NB4 (cell line): ENCODE measurements at regions not wholly inside any gene's neighbourhood (a gene's known extent, or its start where the extent isn't known, plus 50 kb on each side); places are given as distances from the start of the nearest gene placed in this dataset.
A peak's percentile ranks its signal among the peaks of the same experiment; 100 is the strongest.

Experiments used
- DNase-seq: peaks from one replicate; pipeline ENCODE4 v3.0.0; 2010; ENCODE audit warnings: low read depth
- H3K4me3 ChIP-seq: one replicate; pipeline ENCODE4 v1.5.1; 2011; ENCODE audit warnings: mild to moderate bottlenecking, low read depth, low read length, moderate library complexity
- CTCF ChIP-seq: IDR thresholded peaks from one replicate; pipeline ENCODE4 v1.5.1; 2012; ENCODE audit warnings: low read depth, low read length
- MYC ChIP-seq: IDR thresholded peaks from 2 replicates; pipeline ENCODE4 v1.6.1; 2011; ENCODE audit warnings: low read depth, low read length
- POLR2A ChIP-seq: IDR thresholded peaks from 2 replicates; pipeline ENCODE4 v1.6.1; 2011; ENCODE audit warnings: mild to moderate bottlenecking; ENCODE audit not compliant: insufficient read length; ENCODE audit errors: extremely low read depth
- TF ChIP-seq, protein P1 (sequence below): IDR thresholded peaks from 2 replicates; pipeline ENCODE4 v1.6.1; 2011; ENCODE audit warnings: low read depth, low read length

DNA sequence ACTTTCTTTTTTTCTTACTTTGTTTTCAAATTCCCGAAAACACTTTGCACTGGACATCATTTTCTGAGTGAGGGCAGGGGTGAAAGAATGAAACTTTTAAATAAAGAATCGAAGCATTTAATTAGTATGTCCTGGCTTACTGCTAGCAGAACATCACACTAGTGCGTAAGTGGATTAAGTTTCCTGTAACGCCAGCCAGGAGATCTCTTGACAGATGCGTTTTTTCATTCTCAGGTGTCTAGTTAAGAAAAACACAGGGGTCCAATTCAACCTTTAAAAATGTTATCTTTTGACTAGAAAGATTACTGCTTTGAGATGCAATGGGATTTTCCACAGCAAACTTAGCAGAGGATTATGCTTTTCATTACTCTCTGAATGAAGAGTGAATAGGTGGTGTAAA lies 858.8 kb upstream of the EPHA7 start:
- no peak for DNase-seq
- TF ChIP-seq, protein P1, sequence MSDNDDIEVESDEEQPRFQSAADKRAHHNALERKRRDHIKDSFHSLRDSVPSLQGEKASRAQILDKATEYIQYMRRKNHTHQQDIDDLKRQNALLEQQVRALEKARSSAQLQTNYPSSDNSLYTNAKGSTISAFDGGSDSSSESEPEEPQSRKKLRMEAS: no peak
- no peak for TF ChIP-seq POLR2A
- TF ChIP-seq MYC: no peak
- no peak for TF ChIP-seq CTCF
- no peak overlapping the region for H3K4me3 ChIP-seq

DNA sequence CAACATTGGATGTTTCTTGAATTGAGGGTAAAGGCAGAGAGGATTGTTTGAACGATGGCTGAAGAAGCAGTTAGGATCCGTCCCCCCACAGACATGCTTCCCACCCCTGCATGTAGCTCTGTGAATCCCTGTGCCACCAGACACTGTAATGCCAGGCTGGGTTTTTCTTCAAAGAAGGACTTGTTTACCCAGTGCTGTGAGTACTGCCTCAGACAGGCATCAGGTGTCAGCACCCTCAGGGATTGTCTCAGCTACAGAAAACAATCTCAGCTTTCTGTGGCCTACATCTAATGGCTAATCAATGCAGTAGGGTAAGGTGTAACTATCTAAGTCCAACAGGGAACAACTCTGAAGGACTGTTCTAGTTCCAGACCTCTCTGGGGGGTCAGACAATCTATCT lies 853.0 kb upstream of the EPHA7 start:
- TF ChIP-seq CTCF (no peak), MYC (no peak), POLR2A (no peak)
- TF ChIP-seq, protein P1: no peak
- no peak overlapping the region for H3K4me3 ChIP-seq
- no peak for DNase-seq

GRCh38 chr6:94270091-94270948 lies 851.0 kb upstream of the EPHA7 start:
- no peak overlapping the region for H3K4me3 ChIP-seq
- peak; percentile 11 for DNase-seq
- TF ChIP-seq CTCF: no peak
- TF ChIP-seq, protein P1: no peak
- no peak for TF ChIP-seq POLR2A
- no peak for TF ChIP-seq MYC

- H3K4me3 ChIP-seq: no peak overlapping the region
- TF ChIP-seq MYC (no peak), CTCF (no peak), POLR2A (no peak)
- DNase-seq: no peak
Measured at GRCh38 chr6:94269256-94269655, 849.9 kb upstream of the EPHA7 start.

DNA sequence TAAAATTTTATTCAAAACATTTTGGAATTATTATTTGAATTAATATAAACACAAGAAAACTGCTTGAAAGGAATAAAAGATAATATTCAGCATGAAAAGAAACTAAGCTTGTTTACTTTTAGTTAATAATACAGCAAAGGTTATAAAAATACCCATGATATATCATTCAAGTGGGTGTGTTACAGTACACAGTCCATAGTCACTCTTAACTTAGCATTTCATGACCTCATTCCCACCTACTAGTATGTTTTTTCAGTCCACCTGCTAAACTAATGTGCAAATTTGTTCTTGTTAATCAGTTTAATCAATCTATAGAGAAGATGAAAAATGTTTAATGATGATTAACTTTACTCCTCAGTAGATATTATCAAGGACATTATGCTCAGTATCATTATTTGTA lies 841.4 kb upstream of the EPHA7 start:
- DNase-seq: no peak
- no peak overlapping the region for H3K4me3 ChIP-seq
- TF ChIP-seq MYC (no peak), POLR2A (no peak)
- TF ChIP-seq, protein P1: no peak

DNA sequence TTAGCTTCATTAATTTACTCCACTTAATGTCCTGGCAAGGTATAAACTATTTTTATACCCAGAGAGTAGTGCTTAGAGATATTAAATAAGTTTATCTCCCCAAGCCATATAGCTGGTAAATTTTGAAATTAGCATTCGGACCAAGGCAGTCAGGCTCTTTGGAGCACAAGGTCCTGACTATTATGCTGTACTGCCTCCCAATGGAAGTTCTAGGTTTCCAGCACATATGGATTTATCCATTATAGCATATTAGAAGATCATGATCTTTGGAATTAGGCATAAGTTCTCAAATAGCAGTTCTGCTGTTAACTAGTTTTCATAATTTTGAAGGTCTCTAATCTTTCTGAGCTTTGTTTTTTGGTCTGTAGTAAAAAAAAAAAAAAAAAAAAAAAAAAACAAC lies 835.3 kb upstream of the EPHA7 start:
- no peak for DNase-seq
- no peak overlapping the region for H3K4me3 ChIP-seq
- TF ChIP-seq POLR2A (no peak), MYC (no peak), CTCF (no peak)
- TF ChIP-seq, protein P1: no peak
